SK-N-SH treated with all-trans-retinoic acid at 6 μM for 48 hours (cell line): ENCODE measurements at regions not wholly inside any gene's neighbourhood (a gene's known extent, or its start where the extent isn't known, plus 50 kb on each side); places are given as distances from the start of the nearest gene placed in this dataset.

ENCODE experiments used
- ATAC-seq: fragments of 200-7000 bp; cut with Tn5 transposase; 3 replicates; pipeline ENCODE4 v1.9.1; 2020; ENCODE audit warnings: mild to moderate bottlenecking, moderate library complexity
- ARNTL ChIP-seq: fragments of 450-650 bp; formaldehyde crosslinking; IDR thresholded peaks from 2 replicates; pipeline ENCODE4 v1.5.0; 2020; ENCODE audit warnings: low read depth, mild to moderate bottlenecking, moderate library complexity, borderline replicate concordance
- BACH2 ChIP-seq: fragments of 250-450 bp; sonication (Bioruptor Pico); IDR thresholded peaks from 2 replicates; pipeline ENCODE4 v1.9.0; 2021; ENCODE audit warnings: mild to moderate bottlenecking, borderline replicate concordance
- CSDC2 ChIP-seq: fragments of 250-450 bp; sonication (Bioruptor Pico); IDR thresholded peaks from 2 replicates; pipeline ENCODE4 v1.5.0; 2020; ENCODE audit warnings: mild to moderate bottlenecking, moderate library complexity
- CSRNP3 ChIP-seq: fragments of 250-450 bp; sonication (Bioruptor Pico); IDR thresholded peaks from 2 replicates; pipeline ENCODE4 v1.5.1; 2021; ENCODE audit warnings: mild to moderate bottlenecking, moderate library complexity
- ESRRG ChIP-seq: fragments of 250-450 bp; sonication (Bioruptor Pico); IDR thresholded peaks from 2 replicates; pipeline ENCODE4 v1.6.1; 2021; ENCODE audit warnings: mild to moderate bottlenecking
- GLIS3 ChIP-seq: fragments of 250-450 bp; sonication (Bioruptor Pico); IDR thresholded peaks from 2 replicates; pipeline ENCODE4 v1.5.0; 2020; ENCODE audit warnings: mild to moderate bottlenecking, moderate library complexity
- ISL1 ChIP-seq: fragments of 250-450 bp; sonication (Bioruptor Pico); IDR thresholded peaks from 2 replicates; pipeline ENCODE4 v2.1.2; 2022; ENCODE audit warnings: mild to moderate bottlenecking, moderate library complexity
- OSR1 ChIP-seq: fragments of 250-450 bp; sonication (Bioruptor Pico); IDR thresholded peaks from 2 replicates; pipeline ENCODE4 v1.8.0; 2022; ENCODE audit warnings: moderate library complexity, mild to moderate bottlenecking, inconsistent platforms
- RARB ChIP-seq: fragments of 250-450 bp; sonication (Bioruptor Pico); IDR thresholded peaks from 2 replicates; pipeline ENCODE4 v1.8.0; 2021; ENCODE audit warnings: mild to moderate bottlenecking, moderate library complexity
- TOX ChIP-seq: fragments of 250-450 bp; sonication (Bioruptor Pico); IDR thresholded peaks from 2 replicates; pipeline ENCODE4 v1.8.0; 2021; ENCODE audit warnings: mild to moderate bottlenecking, moderate library complexity, borderline replicate concordance
- TSHZ2 ChIP-seq: fragments of 250-450 bp; sonication (Bioruptor Pico); IDR thresholded peaks from 2 replicates; pipeline ENCODE4 v1.5.0; 2020; ENCODE audit warnings: mild to moderate bottlenecking, moderate library complexity
- ZC3H10 ChIP-seq: fragments of 250-450 bp; sonication (Bioruptor Pico); IDR thresholded peaks from 2 replicates; pipeline ENCODE4 v1.5.1; 2021; ENCODE audit warnings: mild to moderate bottlenecking, moderate library complexity
- ZFP3 ChIP-seq: fragments of 250-450 bp; sonication (Bioruptor Pico); IDR thresholded peaks from 2 replicates; pipeline ENCODE4 v1.5.0; 2020; ENCODE audit warnings: mild to moderate bottlenecking, moderate library complexity
- ZFP30 ChIP-seq: fragments of 450-650 bp; formaldehyde crosslinking; IDR thresholded peaks from 2 replicates; pipeline ENCODE4 v1.5.0; 2022; ENCODE audit warnings: mild to moderate bottlenecking, moderate library complexity
- ZNF565 ChIP-seq: fragments of 450-650 bp; formaldehyde crosslinking; conservative IDR thresholded peaks from 2 replicates; pipeline ENCODE4 v1.5.0; 2020; ENCODE audit warnings: low read depth, mild to moderate bottlenecking, moderate library complexity
- ZNF70 ChIP-seq: fragments of 450-650 bp; formaldehyde crosslinking; IDR thresholded peaks from 2 replicates; pipeline ENCODE4 v1.5.0; 2020; ENCODE audit warnings: mild to moderate bottlenecking, moderate library complexity
- TF ChIP-seq, protein P1 (sequence below): fragments of 250-450 bp; sonication (Bioruptor Pico); IDR thresholded peaks from 2 replicates; pipeline ENCODE4 v1.8.0; 2020; ENCODE audit warnings: mild to moderate bottlenecking, moderate library complexity, borderline replicate concordance
- TF ChIP-seq, protein P2 (sequence below): fragments of 250-450 bp; sonication (Bioruptor Pico); IDR thresholded peaks from 2 replicates; pipeline ENCODE4 v1.8.0; 2021; ENCODE audit warnings: low read depth, mild to moderate bottlenecking, moderate library complexity, borderline replicate concordance

DNA sequence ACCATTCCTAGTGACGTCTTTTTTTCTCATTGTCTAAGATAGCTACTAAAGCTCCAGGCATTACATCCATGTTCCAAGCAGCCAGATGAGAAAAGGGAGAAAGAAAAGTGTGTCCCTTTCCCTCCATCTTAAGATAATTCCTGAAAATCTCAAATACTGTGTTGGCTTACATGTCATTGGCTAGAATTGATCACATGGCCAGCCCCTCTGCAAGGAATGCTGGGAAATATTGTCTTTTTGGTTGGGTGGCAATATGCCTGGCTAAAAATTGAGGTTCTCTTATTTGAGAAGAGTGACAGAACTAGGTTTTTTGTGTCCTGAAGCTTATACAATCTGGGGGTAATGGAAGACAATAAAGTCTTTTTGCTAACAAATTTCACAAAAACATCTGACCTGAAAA, 264.3 kb downstream of the RPAP3 start (continued):
- TF ChIP-seq, protein P1, sequence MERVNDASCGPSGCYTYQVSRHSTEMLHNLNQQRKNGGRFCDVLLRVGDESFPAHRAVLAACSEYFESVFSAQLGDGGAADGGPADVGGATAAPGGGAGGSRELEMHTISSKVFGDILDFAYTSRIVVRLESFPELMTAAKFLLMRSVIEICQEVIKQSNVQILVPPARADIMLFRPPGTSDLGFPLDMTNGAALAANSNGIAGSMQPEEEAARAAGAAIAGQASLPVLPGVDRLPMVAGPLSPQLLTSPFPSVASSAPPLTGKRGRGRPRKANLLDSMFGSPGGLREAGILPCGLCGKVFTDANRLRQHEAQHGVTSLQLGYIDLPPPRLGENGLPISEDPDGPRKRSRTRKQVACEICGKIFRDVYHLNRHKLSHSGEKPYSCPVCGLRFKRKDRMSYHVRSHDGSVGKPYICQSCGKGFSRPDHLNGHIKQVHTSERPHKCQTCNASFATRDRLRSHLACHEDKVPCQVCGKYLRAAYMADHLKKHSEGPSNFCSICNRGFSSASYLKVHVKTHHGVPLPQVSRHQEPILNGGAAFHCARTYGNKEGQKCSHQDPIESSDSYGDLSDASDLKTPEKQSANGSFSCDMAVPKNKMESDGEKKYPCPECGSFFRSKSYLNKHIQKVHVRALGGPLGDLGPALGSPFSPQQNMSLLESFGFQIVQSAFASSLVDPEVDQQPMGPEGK (CRISPR knock-in tag): no peak
- no peak for TF ChIP-seq ZNF565
- no peak for TF ChIP-seq ZNF70 (CRISPR knock-in tag)
- TF ChIP-seq, protein P2, sequence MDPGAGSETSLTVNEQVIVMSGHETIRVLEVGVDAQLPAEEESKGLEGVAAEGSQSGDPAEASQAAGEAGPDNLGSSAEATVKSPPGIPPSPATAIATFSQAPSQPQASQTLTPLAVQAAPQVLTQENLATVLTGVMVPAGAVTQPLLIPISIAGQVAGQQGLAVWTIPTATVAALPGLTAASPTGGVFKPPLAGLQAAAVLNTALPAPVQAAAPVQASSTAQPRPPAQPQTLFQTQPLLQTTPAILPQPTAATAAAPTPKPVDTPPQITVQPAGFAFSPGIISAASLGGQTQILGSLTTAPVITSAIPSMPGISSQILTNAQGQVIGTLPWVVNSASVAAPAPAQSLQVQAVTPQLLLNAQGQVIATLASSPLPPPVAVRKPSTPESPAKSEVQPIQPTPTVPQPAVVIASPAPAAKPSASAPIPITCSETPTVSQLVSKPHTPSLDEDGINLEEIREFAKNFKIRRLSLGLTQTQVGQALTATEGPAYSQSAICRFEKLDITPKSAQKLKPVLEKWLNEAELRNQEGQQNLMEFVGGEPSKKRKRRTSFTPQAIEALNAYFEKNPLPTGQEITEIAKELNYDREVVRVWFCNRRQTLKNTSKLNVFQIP (CRISPR knock-in tag): no peak
- TF ChIP-seq, all 23 proteins: peak for 0

GRCh38 chr12:47438175-47438574, 267.7 kb downstream of the RPAP3 start:
- no peak for TF ChIP-seq BACH2 (CRISPR knock-in tag)
- TF ChIP-seq, protein P2 (CRISPR knock-in tag): no peak
- no peak for TF ChIP-seq TOX
- TF ChIP-seq TSHZ2 (CRISPR knock-in tag): no peak
- TF ChIP-seq CSDC2 (CRISPR knock-in tag): no peak
- no peak for TF ChIP-seq ZFP30 (CRISPR knock-in tag)
- no peak for TF ChIP-seq ZC3H10 (CRISPR knock-in tag)
- TF ChIP-seq CSRNP3 (CRISPR knock-in tag): no peak
- TF ChIP-seq ISL1 (CRISPR knock-in tag): no peak
- no peak for TF ChIP-seq ZFP3
- TF ChIP-seq OSR1 (CRISPR knock-in tag): no peak
- no peak for ATAC-seq

DNA sequence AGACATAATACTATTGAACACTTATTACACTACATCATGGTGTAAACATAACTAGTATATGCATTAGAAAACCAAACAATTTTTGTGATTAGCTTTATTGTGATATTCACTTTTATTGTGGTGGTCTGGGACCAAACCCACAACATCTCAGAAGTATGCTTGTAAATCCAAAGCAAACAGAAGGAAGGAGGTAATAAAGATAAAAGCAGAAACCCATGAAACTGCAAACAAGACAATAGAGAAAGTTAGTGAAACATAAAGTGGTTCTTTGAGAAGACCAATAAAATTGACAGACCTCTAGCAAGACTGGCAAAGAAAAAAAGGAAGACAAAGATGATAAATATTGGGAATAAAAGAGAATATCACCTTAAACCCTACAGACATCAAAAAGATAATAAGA, 268.3 kb downstream of the RPAP3 start:
- ATAC-seq: no peak
- TF ChIP-seq ARNTL (CRISPR knock-in tag) (no peak), ZFP30 (CRISPR knock-in tag) (no peak), CSDC2 (CRISPR knock-in tag) (no peak), ZFP3 (no peak), ESRRG (CRISPR knock-in tag) (no peak), BACH2 (CRISPR knock-in tag) (no peak), ISL1 (CRISPR knock-in tag) (no peak), ZNF565 (no peak), ZNF70 (CRISPR knock-in tag) (no peak), GLIS3 (CRISPR knock-in tag) (no peak), RARB (CRISPR knock-in tag) (no peak)
- TF ChIP-seq, protein P2 (CRISPR knock-in tag): no peak
- TF ChIP-seq, protein P1 (CRISPR knock-in tag): no peak
